H9 (cell line): ENCODE measurements at regions not wholly inside any gene's neighbourhood (a gene's known extent, or its start where the extent isn't known, plus 50 kb on each side); places are given as distances from the start of the nearest gene placed in this dataset.
A peak's percentile ranks its signal among the peaks of the same experiment; 100 is the strongest.

Experiments used
- DNase-seq: peaks from one replicate; pipeline ENCODE4 v3.0.0-alpha.2; 2017
- H2AFZ ChIP-seq: one replicate; pipeline ENCODE4 v1.6.1; 2013; ENCODE audit warnings: mild to moderate bottlenecking, low read length, control low read depth, moderate library complexity
- H2AK5ac ChIP-seq: 2 replicates; pipeline ENCODE4 v1.6.1; 2013; ENCODE audit warnings: low read length, control low read depth, mixed read lengths; ENCODE audit not compliant: insufficient read length
- H2BK120ac ChIP-seq: one replicate; pipeline ENCODE4 v1.6.1; 2013; ENCODE audit warnings: low read depth, mild to moderate bottlenecking, low read length, control low read depth, inconsistent platforms; ENCODE audit not compliant: poor library complexity, severe bottlenecking
- H2BK12ac ChIP-seq: 2 replicates; pipeline ENCODE4 v1.6.1; 2013; ENCODE audit warnings: low read length, control low read depth, mixed read lengths, low read depth; ENCODE audit not compliant: insufficient read length
- H2BK15ac ChIP-seq: 2 replicates; pipeline ENCODE4 v1.6.1; 2013; ENCODE audit warnings: low read depth, low read length, control low read depth
- H2BK20ac ChIP-seq: one replicate; pipeline ENCODE4 v1.6.1; 2013; ENCODE audit warnings: low read depth, mild to moderate bottlenecking, low read length, control low read depth, inconsistent platforms; ENCODE audit not compliant: poor library complexity, severe bottlenecking
- H2BK5ac ChIP-seq: 2 replicates; pipeline ENCODE4 v1.6.1; 2013; ENCODE audit warnings: low read length, control low read depth, mixed read lengths; ENCODE audit not compliant: insufficient read length
- H3K14ac ChIP-seq: 2 replicates; pipeline ENCODE4 v1.6.1; 2013; ENCODE audit warnings: low read length, control low read depth; ENCODE audit not compliant: insufficient read depth
- H3K18ac ChIP-seq: 2 replicates; pipeline ENCODE4 v1.6.1; 2013; ENCODE audit warnings: low read depth, mild to moderate bottlenecking, mixed read lengths, low read length, control low read depth; ENCODE audit not compliant: insufficient read length
- H3K23ac ChIP-seq: 2 replicates; pipeline ENCODE4 v1.6.1; 2013; ENCODE audit warnings: low read length, control low read depth, mixed read lengths, low read depth; ENCODE audit not compliant: insufficient read length
- H3K23me2 ChIP-seq: 2 replicates; pipeline ENCODE4 v1.6.1; 2013; ENCODE audit warnings: low read depth, mild to moderate bottlenecking, mixed read lengths, low read length, control low read depth; ENCODE audit not compliant: insufficient read length, poor library complexity, severe bottlenecking
- H3K27ac ChIP-seq: 2 replicates; pipeline ENCODE4 v1.5.1; 2013; ENCODE audit warnings: low read length, control low read depth, mixed read lengths, low read depth; ENCODE audit not compliant: insufficient read length
- H3K27me3 ChIP-seq: 2 replicates; pipeline ENCODE4 v1.6.1; 2013; ENCODE audit warnings: low read length, control low read depth, inconsistent platforms; ENCODE audit not compliant: insufficient read depth
- H3K4ac ChIP-seq: 2 replicates; pipeline ENCODE4 v1.6.1; 2013; ENCODE audit warnings: low read depth, mild to moderate bottlenecking, control low read depth, inconsistent platforms, low read length, moderate library complexity
- H3K4me1 ChIP-seq: 2 replicates; pipeline ENCODE4 v1.6.1; 2013; ENCODE audit warnings: low read length, control low read depth, inconsistent platforms; ENCODE audit not compliant: insufficient read depth
- H3K4me2 ChIP-seq: 2 replicates; pipeline ENCODE4 v1.6.1; 2013; ENCODE audit warnings: low read length, control low read depth, mixed read lengths; ENCODE audit not compliant: insufficient read length, insufficient read depth
- H3K56ac ChIP-seq: 2 replicates; pipeline ENCODE4 v1.6.1; 2013; ENCODE audit warnings: low read depth, mild to moderate bottlenecking, mixed read lengths, low read length, control low read depth; ENCODE audit not compliant: insufficient read length
- H3K79me1 ChIP-seq: 2 replicates; pipeline ENCODE4 v1.6.1; 2013; ENCODE audit warnings: low read depth, mild to moderate bottlenecking, moderate library complexity, low read length, control low read depth, inconsistent platforms; ENCODE audit not compliant: insufficient read depth, poor library complexity, severe bottlenecking
- H3K79me2 ChIP-seq: 2 replicates; pipeline ENCODE4 v1.6.1; 2013; ENCODE audit warnings: low read length, control low read depth, inconsistent platforms; ENCODE audit not compliant: insufficient read depth
- H3K9ac ChIP-seq: 2 replicates; pipeline ENCODE4 v1.6.1; 2013; ENCODE audit warnings: low read length, control low read depth, mixed read lengths; ENCODE audit not compliant: insufficient read length; ENCODE audit errors: extremely low read depth
- H3K9me3 ChIP-seq: one replicate; pipeline ENCODE4 v1.6.1; 2013; ENCODE audit warnings: low read depth, low read length, inconsistent platforms; ENCODE audit not compliant: control insufficient read depth
- H3T11ph ChIP-seq: one replicate; pipeline ENCODE4 v1.6.1; 2013; ENCODE audit warnings: mild to moderate bottlenecking, low read length, control low read depth, inconsistent platforms
- H4K20me1 ChIP-seq: one replicate; pipeline ENCODE4 v1.6.1; 2013; ENCODE audit not compliant: control insufficient read depth, insufficient read length, insufficient read depth
- H4K5ac ChIP-seq: 2 replicates; pipeline ENCODE4 v1.6.1; 2013; ENCODE audit warnings: low read depth, mild to moderate bottlenecking, mixed read lengths, low read length, control low read depth; ENCODE audit not compliant: insufficient read length
- H4K8ac ChIP-seq: replicated peaks from 2 replicates; pipeline ENCODE4 v1.6.1; 2013; ENCODE audit warnings: low read length, control low read depth, mixed read lengths, low read depth; ENCODE audit not compliant: insufficient read length
- H4K91ac ChIP-seq: 2 replicates; pipeline ENCODE4 v1.6.1; 2013; ENCODE audit warnings: low read depth, mild to moderate bottlenecking, moderate library complexity, mixed read lengths, low read length, control low read depth; ENCODE audit not compliant: insufficient read length
- H3K27ac Mint-ChIP-seq, 3 experiments: 2 replicates in 2 of 3; 3 replicates in 1 of 3; pipeline ENCODE4 v1.8.0; 2020 to 2021; ENCODE audit warnings: mixed read lengths in 3 of 3, mild to moderate bottlenecking in 1 of 3, moderate library complexity in 1 of 3
- H3K27me3 Mint-ChIP-seq: 2 replicates; pipeline ENCODE4 v1.8.0; 2021; ENCODE audit warnings: low read depth, mild to moderate bottlenecking, moderate library complexity, mixed read lengths
- H3K36me3 Mint-ChIP-seq, 3 experiments: 2 replicates in 2 of 3; 3 replicates in 1 of 3; pipeline ENCODE4 v1.8.0; 2020 to 2021; ENCODE audit warnings: low read depth in 3 of 3, mixed read lengths in 3 of 3; ENCODE audit not compliant: insufficient read depth in 1 of 3
- H3K4me1 Mint-ChIP-seq, 2 experiments: 2 replicates each; pipeline ENCODE4 v1.8.0; 2020; ENCODE audit warnings: mixed read lengths in 2 of 2
- H3K4me3 Mint-ChIP-seq, 2 experiments: 2 replicates in 1 of 2; 3 replicates in 1 of 2; pipeline ENCODE4 v1.8.0; 2020 to 2021; ENCODE audit warnings: mild to moderate bottlenecking in 2 of 2, mixed read lengths in 2 of 2, moderate library complexity in 1 of 2
- H3K9me3 Mint-ChIP-seq, 2 experiments: 2 replicates in 1 of 2; 3 replicates in 1 of 2; pipeline ENCODE4 v1.8.0; 2020; ENCODE audit warnings: mild to moderate bottlenecking in 2 of 2, mixed read lengths in 2 of 2, moderate library complexity in 1 of 2
- WGBS: extraction: QIAGEN DNeasy Blood & Tissue Kit; methylation state at CpG from one replicate; pipeline ENCODE4 v1.1.7; 2013; ENCODE audit warnings: missing lambda C conversion rate, low lambda C conversion rate, mixed read lengths; ENCODE audit not compliant: insufficient read length; ENCODE audit errors: extremely low coverage; 5-methylcytosine and 5-hydroxymethylcytosine counted together
- TF ChIP-seq, protein P1 (sequence below): fragments of 200-600 bp; sonication (generic); conservative IDR thresholded peaks from 3 replicates; pipeline ENCODE4 v1.8.0; 2021; ENCODE audit warnings: antibody characterized with exemption, mild to moderate bottlenecking

DNA sequence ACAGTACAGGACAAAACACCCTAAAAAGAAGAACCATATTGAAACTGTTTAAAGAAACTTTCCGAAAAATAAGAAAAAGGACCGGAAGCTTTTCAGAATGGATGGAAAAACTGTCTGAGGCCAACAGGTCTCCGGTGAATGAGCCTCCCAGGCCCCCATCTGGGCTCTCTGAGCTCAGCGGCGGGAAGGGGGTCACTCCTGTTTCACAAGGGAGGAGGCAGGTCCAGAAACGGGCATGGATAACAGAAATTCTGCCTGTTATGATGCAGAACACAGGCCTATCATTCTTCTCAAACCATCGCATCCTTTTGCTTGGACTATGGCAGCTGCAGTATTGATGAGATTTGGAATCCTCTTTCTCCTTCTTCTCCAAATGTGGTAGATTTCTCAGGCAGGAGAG, 58.9 kb upstream of the SHH start:
- Mint-ChIP-seq H3K27me3 (peaks cover 13% of the 10 kb centered on the region), H3K4me3 (no peak overlapping the region), H3K4me1 (peaks cover 0 to under 1% of the 10 kb centered on the region in 2 experiments; a peak in 1 of 4 replicates), H3K36me3 (no peaks in the 10 kb centered on the region; a peak in 2 of 7 replicates), H3K27ac (no peak overlapping the region), H3K9me3 (peaks cover 3% of the 10 kb centered on the region in 2 experiments; a peak in 3 of 5 replicates)
- Histone ChIP-seq H4K20me1 (no peaks in the 10 kb centered on the region), H2AK5ac (no peak overlapping the region), H2BK15ac (no peak overlapping the region), H3K23ac (no peak overlapping the region), H4K5ac (no peak overlapping the region), H3K14ac (no peak overlapping the region), H3K4me1 (no peaks in the 10 kb centered on the region), H3K79me1 (no peaks in the 10 kb centered on the region), H4K91ac (no peak overlapping the region), H3K18ac (no peak overlapping the region), H3K23me2 (no peaks in the 10 kb centered on the region), H2AFZ (no peak overlapping the region), H3K9me3 (no peaks in the 10 kb centered on the region), H4K8ac (no peak overlapping the region), H3K56ac (no peak overlapping the region), H2BK20ac (no peak overlapping the region), H3K4me2 (no peak overlapping the region), H3K9ac (no peak overlapping the region), H3T11ph (no peak overlapping the region), H3K27me3 (no peaks in the 10 kb centered on the region), H2BK12ac (no peak overlapping the region), H2BK5ac (no peak overlapping the region), H3K27ac (no peak overlapping the region), H3K4ac (no peak overlapping the region), H2BK120ac (no peak overlapping the region), H3K79me2 (no peaks in the 10 kb centered on the region)
- TF ChIP-seq, protein P1, sequence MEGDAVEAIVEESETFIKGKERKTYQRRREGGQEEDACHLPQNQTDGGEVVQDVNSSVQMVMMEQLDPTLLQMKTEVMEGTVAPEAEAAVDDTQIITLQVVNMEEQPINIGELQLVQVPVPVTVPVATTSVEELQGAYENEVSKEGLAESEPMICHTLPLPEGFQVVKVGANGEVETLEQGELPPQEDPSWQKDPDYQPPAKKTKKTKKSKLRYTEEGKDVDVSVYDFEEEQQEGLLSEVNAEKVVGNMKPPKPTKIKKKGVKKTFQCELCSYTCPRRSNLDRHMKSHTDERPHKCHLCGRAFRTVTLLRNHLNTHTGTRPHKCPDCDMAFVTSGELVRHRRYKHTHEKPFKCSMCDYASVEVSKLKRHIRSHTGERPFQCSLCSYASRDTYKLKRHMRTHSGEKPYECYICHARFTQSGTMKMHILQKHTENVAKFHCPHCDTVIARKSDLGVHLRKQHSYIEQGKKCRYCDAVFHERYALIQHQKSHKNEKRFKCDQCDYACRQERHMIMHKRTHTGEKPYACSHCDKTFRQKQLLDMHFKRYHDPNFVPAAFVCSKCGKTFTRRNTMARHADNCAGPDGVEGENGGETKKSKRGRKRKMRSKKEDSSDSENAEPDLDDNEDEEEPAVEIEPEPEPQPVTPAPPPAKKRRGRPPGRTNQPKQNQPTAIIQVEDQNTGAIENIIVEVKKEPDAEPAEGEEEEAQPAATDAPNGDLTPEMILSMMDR: no peak
- DNase-seq: peak; percentile 8
- no CpG with 5 or more reads among the region's 7 CpGs for WGBS
